Peyer's patch (tissue), 4 donors: ENCODE measurements at regions not wholly inside any gene's neighbourhood (a gene's known extent, or its start where the extent isn't known, plus 50 kb on each side); places are given as distances from the start of the nearest gene placed in this dataset.

Experiments
- CTCF ChIP-seq, 6 experiments: fragments of 450-650 bp in 4 of 6; fragments of 200-600 bp in 2 of 6; sonication (generic) in 1 of 6; IDR thresholded peaks; one replicate each; pipeline ENCODE4 v1.5.1; 2017 to 2019; ENCODE audit warnings: antibody characterized with exemption in 6 of 6, mild to moderate bottlenecking in 3 of 6, moderate library complexity in 1 of 6
- POLR2A ChIP-seq, 2 donors: fragments of 450-650 bp; IDR thresholded peaks; one replicate each; pipeline ENCODE4 v1.5.1; 2017; ENCODE audit warnings: antibody characterized with exemption in 2 of 2, mild to moderate bottlenecking in 2 of 2, moderate library complexity in 2 of 2

- TF ChIP-seq CTCF (IDR thresholded peaks at IDR 0.05) (no peak), POLR2A (IDR thresholded peaks at IDR 0.05) (no peak)
Observed at GRCh38 chr5:68953231-68953874, 140.5 kb upstream of the SLC30A5 start.
